MM.1S (cell line): ENCODE measurements at regions not wholly inside any gene's neighbourhood (a gene's known extent, or its start where the extent isn't known, plus 50 kb on each side); places are given as distances from the start of the nearest gene placed in this dataset.

Source experiments
- DNase-seq: peaks from one replicate; pipeline ENCODE4 v3.0.0-alpha.2; 2015
- H2AFZ ChIP-seq: fragments of 300-600 bp; sonication (generic); 2 replicates; pipeline ENCODE4 v1.6.0; 2016; ENCODE audit warnings: antibody characterized with exemption, low read length
- H3F3A ChIP-seq: fragments of 300-600 bp; sonication (generic); 2 replicates; pipeline ENCODE4 v1.6.1; 2016; ENCODE audit warnings: mild to moderate bottlenecking, antibody characterized with exemption, low read length, moderate library complexity, mixed read lengths; ENCODE audit not compliant: insufficient read depth
- H3K27ac ChIP-seq: fragments of 300-600 bp; sonication (generic); 2 replicates; pipeline ENCODE4 v1.5.1; 2016; ENCODE audit warnings: mild to moderate bottlenecking, low read length
- H3K27me3 ChIP-seq: fragments of 300-600 bp; sonication (generic); replicated peaks from 2 replicates; pipeline ENCODE4 v1.6.0; 2016; ENCODE audit warnings: low read length; ENCODE audit not compliant: insufficient read depth
- H3K36me3 ChIP-seq: fragments of 300-600 bp; sonication (generic); replicated peaks from 2 replicates; pipeline ENCODE4 v1.6.1; 2016; ENCODE audit warnings: mild to moderate bottlenecking, low read length, mixed read lengths; ENCODE audit not compliant: insufficient read depth
- H3K4me1 ChIP-seq: fragments of 300-600 bp; sonication (generic); 2 replicates; pipeline ENCODE4 v1.6.1; 2016; ENCODE audit warnings: low read length, mixed read lengths
- H3K4me2 ChIP-seq: fragments of 300-600 bp; sonication (generic); 2 replicates; pipeline ENCODE4 v1.6.0; 2016; ENCODE audit warnings: low read depth, low read length
- H3K4me3 ChIP-seq: fragments of 300-600 bp; sonication (generic); 2 replicates; pipeline ENCODE4 v1.5.1; 2016; ENCODE audit warnings: low read length, mixed read lengths
- H3K79me2 ChIP-seq: fragments of 300-600 bp; sonication (generic); 2 replicates; pipeline ENCODE4 v1.6.1; 2016; ENCODE audit warnings: mixed run types, low read length, mixed read lengths
- H3K9ac ChIP-seq: fragments of 300-600 bp; sonication (generic); 2 replicates; pipeline ENCODE4 v1.6.1; 2016; ENCODE audit warnings: low read length, mixed read lengths
- H3K9me2 ChIP-seq: fragments of 300-600 bp; sonication (generic); replicated peaks from 2 replicates; pipeline ENCODE4 v1.6.1; 2016; ENCODE audit warnings: mild to moderate bottlenecking, low read length, mixed read lengths; ENCODE audit not compliant: insufficient read depth
- H3K9me3 ChIP-seq: fragments of 300-600 bp; sonication (generic); replicated peaks from 2 replicates; pipeline ENCODE4 v1.6.1; 2016; ENCODE audit warnings: mild to moderate bottlenecking, low read length, mixed read lengths; ENCODE audit not compliant: insufficient read depth
- H4K20me1 ChIP-seq: fragments of 300-600 bp; sonication (generic); 2 replicates; pipeline ENCODE4 v1.6.1; 2016; ENCODE audit warnings: mild to moderate bottlenecking, low read length, moderate library complexity, mixed read lengths; ENCODE audit not compliant: insufficient read depth
- CTCF ChIP-seq: fragments of 300-600 bp; sonication (generic); IDR thresholded peaks from 2 replicates; pipeline ENCODE4 v1.5.1; 2016; ENCODE audit warnings: antibody characterized with exemption, low read length, mixed read lengths
- EZH2 ChIP-seq: fragments of 300-600 bp; sonication (generic); optimal IDR thresholded peaks from 2 replicates; pipeline ENCODE3; 2017; ENCODE audit warnings: low read depth, mild to moderate bottlenecking, antibody characterized with exemption, low read length, mixed read lengths
- EZH2phosphoT487 ChIP-seq: fragments of 300-600 bp; sonication (generic); IDR thresholded peaks from 2 replicates; pipeline ENCODE4 v1.6.1; 2018; ENCODE audit warnings: antibody characterized with exemption, low read length

DNA sequence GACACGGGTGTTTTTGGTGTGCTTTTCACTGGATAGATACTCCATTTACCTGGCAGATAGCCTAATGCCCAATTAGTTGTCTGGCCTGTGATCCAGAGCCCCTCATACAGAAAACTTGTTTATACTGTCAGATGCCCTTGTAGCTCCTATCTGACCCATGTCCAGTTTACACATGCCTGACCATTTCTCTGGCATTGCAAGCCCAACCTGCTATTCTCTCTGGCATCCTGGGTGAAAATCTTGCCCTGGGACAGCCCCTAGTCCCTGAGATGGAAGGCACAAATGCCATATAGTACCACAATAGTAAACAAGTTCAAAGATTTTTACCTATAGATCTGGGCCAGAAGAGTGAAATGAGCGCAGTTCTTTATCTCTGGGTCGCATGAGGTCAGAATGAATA, 212.6 kb downstream of the ZBBX start:
- H3K4me1 ChIP-seq, result no peaks in the 10 kb centered on the region
- no peaks in the 10 kb centered on the region for H3K79me2 ChIP-seq
- H3K4me3 ChIP-seq, result no peak overlapping the region
- DNase-seq, result no peak
- H3K9me2 ChIP-seq, result no peaks in the 10 kb centered on the region
- H4K20me1 ChIP-seq, result no peaks in the 10 kb centered on the region
- H3K9me3 ChIP-seq, result no peaks in the 10 kb centered on the region
- no peaks in the 10 kb centered on the region for H3K27me3 ChIP-seq
- H3F3A ChIP-seq, result no peaks in the 10 kb centered on the region
- TF ChIP-seq EZH2 (no peak), EZH2phosphoT487 (no peak), CTCF (no peak)
- H3K4me2 ChIP-seq, result no peak overlapping the region
- H2AFZ ChIP-seq, result no peak overlapping the region
- H3K27ac ChIP-seq, result no peak overlapping the region
- no peaks in the 10 kb centered on the region for H3K36me3 ChIP-seq
- no peak overlapping the region for H3K9ac ChIP-seq

- H3K9ac ChIP-seq, result no peak overlapping the region
- H3K27ac ChIP-seq, result no peak overlapping the region
- no peak overlapping the region for H3K4me2 ChIP-seq
- no peaks in the 10 kb centered on the region for H3K4me1 ChIP-seq
- no peaks in the 10 kb centered on the region for H3K9me2 ChIP-seq
- H3K36me3 ChIP-seq, result no peaks in the 10 kb centered on the region
- H4K20me1 ChIP-seq, result no peaks in the 10 kb centered on the region
- H3K4me3 ChIP-seq, result no peak overlapping the region
- no peak for TF ChIP-seq EZH2phosphoT487
- no peak for TF ChIP-seq CTCF
- TF ChIP-seq EZH2, result no peak
- DNase-seq, result no peak
- H3K27me3 ChIP-seq, result no peaks in the 10 kb centered on the region
- no peaks in the 10 kb centered on the region for H3F3A ChIP-seq
- no peaks in the 10 kb centered on the region for H3K79me2 ChIP-seq
- no peak overlapping the region for H2AFZ ChIP-seq
- H3K9me3 ChIP-seq, result no peaks in the 10 kb centered on the region
These were observed 213.4 kb downstream of the ZBBX start for GRCh38 chr3:167166594-167167253.

- H2AFZ ChIP-seq, result no peak overlapping the region
- H3K79me2 ChIP-seq, result no peaks in the 10 kb centered on the region
- H3K9me3 ChIP-seq, result no peaks in the 10 kb centered on the region
- TF ChIP-seq CTCF (no peak), EZH2 (no peak), EZH2phosphoT487 (no peak)
- H3K27ac ChIP-seq, result no peak overlapping the region
- DNase-seq, result no peak
- no peak overlapping the region for H3K9ac ChIP-seq
- H3K4me3 ChIP-seq, result no peak overlapping the region
- no peaks in the 10 kb centered on the region for H3K27me3 ChIP-seq
- H3F3A ChIP-seq, result no peaks in the 10 kb centered on the region
- no peaks in the 10 kb centered on the region for H4K20me1 ChIP-seq
- no peaks in the 10 kb centered on the region for H3K36me3 ChIP-seq
- no peak overlapping the region for H3K4me2 ChIP-seq
- no peaks in the 10 kb centered on the region for H3K4me1 ChIP-seq
- H3K9me2 ChIP-seq, result no peaks in the 10 kb centered on the region
These were observed 214.1 kb downstream of the ZBBX start for GRCh38 chr3:167166012-167166411.
